ENCODE measurements at regions not wholly inside any gene's neighbourhood (a gene's known extent, or its start where the extent isn't known, plus 50 kb on each side); places are given as distances from the start of the nearest gene placed in this dataset.
"Not testable (repeated sequence)": the region's sequence is repeated elsewhere in the genome, so short reads cannot be mapped to it uniquely, and the experiment has no call there.

GRCh38 chr1:43014579-43014978 is 55.9 kb upstream of the SLC2A1 start:
- not testable (repeated sequence) for TF ChIP-seq CTCF (IDR thresholded peaks at IDR 0.05); REST (IDR thresholded peaks at IDR 0.05; ENCODE audit: insufficient read depth in 1 of 2, low read depth in 2 of 2, low read length in 1 of 2); POLR2AphosphoS5 (IDR thresholded peaks at IDR 0.05; ENCODE audit: low read depth, low read length); SIN3A (IDR thresholded peaks at IDR 0.05; ENCODE audit: borderline replicate concordance, insufficient read depth, low read depth, low read length)

Measured in Panc1 (cell line).